ENCODE measurements at regions not wholly inside any gene's neighbourhood (a gene's known extent, or its start where the extent isn't known, plus 50 kb on each side); places are given as distances from the start of the nearest gene placed in this dataset.

GRCh38 chr13:104949840-104950740 lies 1585.4 kb downstream of the EFNB2 start:
- TF ChIP-seq EZH2 (IDR thresholded peaks at IDR 0.05; ENCODE audit: borderline replicate concordance, low read length) (no peak), CTCF (conservative IDR thresholded peaks at IDR 0.05 in 1 of 2, IDR thresholded peaks at IDR 0.05 in 1 of 2; ENCODE audit: extremely low read depth in 1 of 2, insufficient read depth in 1 of 2, low read depth in 1 of 2, low read length in 2 of 2) (no peak)

All from mammary epithelial cell (primary cell).